ENCODE measurements at regions not wholly inside any gene's neighbourhood (a gene's known extent, or its start where the extent isn't known, plus 50 kb on each side); places are given as distances from the start of the nearest gene placed in this dataset.

DNA sequence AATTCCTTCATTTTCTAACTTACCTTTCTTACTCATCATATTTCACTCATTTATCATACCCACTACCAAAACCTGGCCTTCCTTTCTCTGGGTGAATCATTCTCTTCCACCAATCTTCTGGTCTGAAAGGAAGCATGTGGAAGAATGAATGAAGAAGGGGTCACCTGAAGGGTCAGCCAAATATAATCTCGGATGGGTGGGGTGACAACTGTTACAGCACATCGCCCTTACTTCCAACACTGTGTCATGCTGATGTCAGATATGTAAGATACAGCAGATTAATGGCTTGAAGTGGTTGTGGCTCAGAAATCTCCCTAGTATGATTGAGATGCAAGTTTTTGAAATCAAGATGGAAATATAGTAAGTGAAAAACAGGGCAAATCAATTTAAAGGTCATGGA, 401.7 kb upstream of the HTR2A start:
- TF ChIP-seq EZH2phosphoT487 (IDR thresholded peaks at IDR 0.05; ENCODE audit: insufficient read depth, low read depth) (no peak), EZH2 (IDR thresholded peaks at IDR 0.05; ENCODE audit: insufficient read depth, poor library complexity, severe bottlenecking) (no peak)
- H3K9me3 ChIP-seq (ENCODE audit: low read depth) = no peaks in the 10 kb centered on the region
- H3K9me2 ChIP-seq (ENCODE audit: insufficient read depth) = no peaks in the 10 kb centered on the region
- peaks cover 15% of the 10 kb centered on the region for H3K4me1 ChIP-seq (ENCODE audit: insufficient read depth)
- no peak for DNase-seq
- no peak overlapping the region for H3K4me3 ChIP-seq
- H3K36me3 ChIP-seq (ENCODE audit: low read depth) = no peaks in the 10 kb centered on the region
- in situ Hi-C loops (cut with MboI) = no loop called here
- no peak overlapping the region for H2AFZ ChIP-seq
- H3K9ac ChIP-seq = no peak overlapping the region
- H3K79me2 ChIP-seq (ENCODE audit: insufficient read depth) = no peaks in the 10 kb centered on the region
- H3F3A ChIP-seq (ENCODE audit: insufficient read depth) = no peaks in the 10 kb centered on the region
- H3K4me2 ChIP-seq (ENCODE audit: unreplicated experiment) = no peak overlapping the region
- H4K20me1 ChIP-seq (ENCODE audit: insufficient read depth) = no peaks in the 10 kb centered on the region
- no peak overlapping the region for H3K27ac ChIP-seq
- no peaks in the 10 kb centered on the region for H3K27me3 ChIP-seq (replicated peaks; ENCODE audit: insufficient read depth)
- WGBS, 2 experiments (ENCODE audit: low coverage in 1 of 2, low lambda C conversion rate in 2 of 2, missing lambda C conversion rate in 2 of 2) = 31 to 41% methylated on average over 2 of the region's 2 CpGs

DNA sequence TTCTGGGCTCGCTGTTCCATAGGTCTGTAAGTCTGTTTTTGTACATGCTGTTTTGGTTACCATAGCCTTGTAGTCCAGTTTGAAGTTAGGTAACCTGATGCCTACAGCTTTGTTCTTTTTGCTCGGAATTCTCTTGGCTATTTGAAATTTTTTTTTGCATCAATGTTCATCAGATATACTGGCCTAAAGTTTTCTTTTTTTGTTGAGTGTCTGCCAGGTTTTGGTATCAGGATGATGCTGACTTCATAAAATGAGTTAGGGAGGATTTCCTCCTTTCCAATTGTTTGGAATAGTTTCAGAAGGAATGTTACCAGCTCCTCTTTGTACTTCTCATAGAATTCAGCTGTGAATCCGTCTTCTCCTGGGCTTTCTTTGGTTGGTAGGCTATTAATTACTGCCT, 397.8 kb upstream of the HTR2A start:
- H2AFZ ChIP-seq = no peak overlapping the region
- no peak for DNase-seq

DNA sequence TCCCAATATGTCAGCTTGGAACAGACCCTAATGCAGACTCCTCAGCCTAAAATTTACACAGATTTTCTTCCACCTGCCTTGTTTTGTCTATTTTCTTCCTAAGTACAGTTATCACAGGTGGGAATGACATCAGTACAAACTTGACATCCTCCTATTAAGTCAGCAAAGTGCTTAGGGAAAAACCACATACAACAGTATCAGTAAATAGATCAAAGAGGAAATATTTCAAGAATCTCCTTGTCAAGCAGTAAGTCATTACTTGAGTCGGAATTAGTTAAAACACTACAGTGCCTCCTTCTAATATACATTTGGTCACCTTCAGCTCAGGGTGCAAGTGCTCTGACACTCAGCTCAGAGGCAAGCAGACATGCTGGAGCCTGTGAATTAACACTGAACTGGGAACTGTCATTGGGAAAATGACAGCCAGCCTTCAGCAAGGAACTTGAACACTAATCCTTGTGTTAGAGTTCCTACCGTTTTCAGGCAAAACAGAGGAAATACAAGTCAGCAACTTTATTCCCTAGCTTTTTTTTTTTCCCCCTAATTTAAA, 394.3 kb upstream of the HTR2A start:
- Histone ChIP-seq H3K36me3 (ENCODE audit: low read depth) (no peaks in the 10 kb centered on the region), H4K20me1 (ENCODE audit: insufficient read depth) (no peaks in the 10 kb centered on the region), H3K9ac (no peak overlapping the region), H3K27me3 (replicated peaks; ENCODE audit: insufficient read depth) (no peaks in the 10 kb centered on the region), H3K4me3 (no peak overlapping the region), H3K27ac (no peak overlapping the region), H3K79me2 (ENCODE audit: insufficient read depth) (no peaks in the 10 kb centered on the region), H3K9me3 (ENCODE audit: low read depth) (no peaks in the 10 kb centered on the region), H3K4me2 (ENCODE audit: unreplicated experiment) (no peak overlapping the region), H3F3A (ENCODE audit: insufficient read depth) (peaks cover 10% of the 10 kb centered on the region), H3K9me2 (ENCODE audit: insufficient read depth) (no peaks in the 10 kb centered on the region), H2AFZ (no peak overlapping the region), H3K4me1 (ENCODE audit: insufficient read depth) (peaks cover 14% of the 10 kb centered on the region)
- 14 to 18% methylated on average over 2 of the region's 2 CpGs for WGBS, 2 experiments (ENCODE audit: low coverage in 1 of 2, low lambda C conversion rate in 2 of 2, missing lambda C conversion rate in 2 of 2)
- DNase-seq = no peak
- TF ChIP-seq EZH2phosphoT487 (IDR thresholded peaks at IDR 0.05; ENCODE audit: insufficient read depth, low read depth) (no peak), EZH2 (IDR thresholded peaks at IDR 0.05; ENCODE audit: insufficient read depth, poor library complexity, severe bottlenecking) (no peak)
- in situ Hi-C loops (cut with MboI) = no loop called here

More for the DNA sequence above, 397.8 kb upstream of the HTR2A start:
- Histone ChIP-seq H3K4me3 (no peak overlapping the region), H4K20me1 (ENCODE audit: insufficient read depth) (no peaks in the 10 kb centered on the region), H3K36me3 (ENCODE audit: low read depth) (no peaks in the 10 kb centered on the region), H3K9me2 (ENCODE audit: insufficient read depth) (no peaks in the 10 kb centered on the region), H3K9ac (no peak overlapping the region), H3F3A (ENCODE audit: insufficient read depth) (no peaks in the 10 kb centered on the region), H3K27me3 (replicated peaks; ENCODE audit: insufficient read depth) (no peaks in the 10 kb centered on the region), H3K4me2 (ENCODE audit: unreplicated experiment) (no peak overlapping the region), H3K79me2 (ENCODE audit: insufficient read depth) (no peaks in the 10 kb centered on the region), H3K9me3 (ENCODE audit: low read depth) (no peaks in the 10 kb centered on the region), H3K27ac (no peak overlapping the region), H3K4me1 (ENCODE audit: insufficient read depth) (peaks cover 15% of the 10 kb centered on the region)
- in situ Hi-C loops (cut with MboI) = no loop called here
- TF ChIP-seq EZH2phosphoT487 (IDR thresholded peaks at IDR 0.05; ENCODE audit: insufficient read depth, low read depth) (no peak), EZH2 (IDR thresholded peaks at IDR 0.05; ENCODE audit: insufficient read depth, poor library complexity, severe bottlenecking) (no peak)
- WGBS, 2 experiments (ENCODE audit: low coverage in 1 of 2, low lambda C conversion rate in 2 of 2, missing lambda C conversion rate in 2 of 2) = 58 to 59% methylated on average over 3 of the region's 3 CpGs

GRCh38 chr13:47289567-47289966, 392.7 kb upstream of the HTR2A start:
- Histone ChIP-seq H3K27me3 (replicated peaks; ENCODE audit: insufficient read depth) (no peaks in the 10 kb centered on the region), H3K4me2 (ENCODE audit: unreplicated experiment) (no peak overlapping the region), H3K36me3 (ENCODE audit: low read depth) (no peaks in the 10 kb centered on the region), H2AFZ (no peak overlapping the region), H4K20me1 (ENCODE audit: insufficient read depth) (no peaks in the 10 kb centered on the region), H3K27ac (no peak overlapping the region), H3K9me3 (ENCODE audit: low read depth) (no peaks in the 10 kb centered on the region), H3K9ac (no peak overlapping the region), H3K4me3 (no peak overlapping the region), H3K9me2 (ENCODE audit: insufficient read depth) (no peaks in the 10 kb centered on the region), H3K79me2 (ENCODE audit: insufficient read depth) (no peaks in the 10 kb centered on the region), H3F3A (ENCODE audit: insufficient read depth) (peaks cover 10% of the 10 kb centered on the region), H3K4me1 (ENCODE audit: insufficient read depth) (peaks cover 14% of the 10 kb centered on the region)
- DNase-seq = no peak
- no peak for TF ChIP-seq EZH2 (IDR thresholded peaks at IDR 0.05; ENCODE audit: insufficient read depth, poor library complexity, severe bottlenecking)
- TF ChIP-seq EZH2phosphoT487 (IDR thresholded peaks at IDR 0.05; ENCODE audit: insufficient read depth, low read depth) = no peak
- WGBS, 2 experiments (ENCODE audit: low coverage in 1 of 2, low lambda C conversion rate in 2 of 2, missing lambda C conversion rate in 2 of 2) = 96 to 100% methylated on average over 1 of the region's 1 CpG
- in situ Hi-C loops (cut with MboI) = no loop called here

DNA sequence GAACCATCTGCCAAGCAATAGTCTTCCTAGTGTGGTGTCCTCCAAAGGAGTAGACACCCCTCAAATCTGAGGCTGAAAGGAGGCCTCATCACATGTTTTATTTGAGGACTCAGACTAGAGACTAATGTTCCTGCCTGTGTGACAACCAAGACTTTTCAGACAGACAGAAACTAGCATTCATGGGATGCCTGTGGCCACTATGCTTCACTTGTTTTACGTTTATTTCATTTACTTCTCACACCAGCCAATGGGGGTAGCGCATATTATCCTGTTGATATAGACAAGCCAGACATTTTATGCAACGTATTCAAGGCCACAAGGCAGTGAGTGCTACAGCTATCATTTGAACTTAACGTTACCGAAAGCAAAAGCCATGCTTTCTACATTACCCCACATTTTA, 391.7 kb upstream of the HTR2A start:
- WGBS, 2 experiments (ENCODE audit: low coverage in 1 of 2, low lambda C conversion rate in 2 of 2, missing lambda C conversion rate in 2 of 2) = 59 to 62% methylated on average over 5 of the region's 5 CpGs
- no peak for TF ChIP-seq EZH2phosphoT487 (IDR thresholded peaks at IDR 0.05; ENCODE audit: insufficient read depth, low read depth)
- TF ChIP-seq EZH2 (IDR thresholded peaks at IDR 0.05; ENCODE audit: insufficient read depth, poor library complexity, severe bottlenecking) = no peak
- Histone ChIP-seq H3K9ac (no peak overlapping the region), H4K20me1 (ENCODE audit: insufficient read depth) (no peaks in the 10 kb centered on the region), H3K4me1 (ENCODE audit: insufficient read depth) (peaks cover 14% of the 10 kb centered on the region), H3K9me2 (ENCODE audit: insufficient read depth) (no peaks in the 10 kb centered on the region), H3K36me3 (ENCODE audit: low read depth) (no peaks in the 10 kb centered on the region), H3F3A (ENCODE audit: insufficient read depth) (peaks cover 10% of the 10 kb centered on the region), H2AFZ (no peak overlapping the region), H3K9me3 (ENCODE audit: low read depth) (no peaks in the 10 kb centered on the region), H3K27ac (no peak overlapping the region), H3K4me2 (ENCODE audit: unreplicated experiment) (no peak overlapping the region), H3K4me3 (no peak overlapping the region), H3K27me3 (replicated peaks; ENCODE audit: insufficient read depth) (no peaks in the 10 kb centered on the region), H3K79me2 (ENCODE audit: insufficient read depth) (no peaks in the 10 kb centered on the region)
- in situ Hi-C loops (cut with MboI) = no loop called here
- DNase-seq = no peak
